ENCODE measurements at regions not wholly inside any gene's neighbourhood (a gene's known extent, or its start where the extent isn't known, plus 50 kb on each side); places are given as distances from the start of the nearest gene placed in this dataset.

DNA sequence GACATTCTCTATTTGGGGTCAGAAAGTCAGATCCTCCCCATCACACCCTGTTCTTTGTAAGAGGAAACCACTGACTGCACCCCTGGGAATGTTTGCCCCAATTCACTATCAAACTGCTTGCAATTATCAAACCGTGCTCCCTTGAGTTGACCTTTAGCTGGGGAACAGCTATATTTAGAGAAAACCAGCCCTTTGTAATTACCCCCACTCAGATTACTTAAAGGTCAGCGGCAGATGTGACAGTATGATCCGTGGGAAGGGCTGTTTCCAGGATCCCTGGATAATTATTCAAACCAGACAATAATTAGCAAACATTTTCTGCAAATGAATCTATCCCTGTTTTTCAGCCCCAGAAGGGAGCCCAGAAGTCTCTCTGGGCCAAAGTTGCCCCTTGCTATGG lies 242.7 kb downstream of the RRAGC start:
- TF ChIP-seq CTCF (IDR thresholded peaks at IDR 0.05) = no peak
- no peak for TF ChIP-seq POLR2A (IDR thresholded peaks at IDR 0.05)

Data from adrenal gland (tissue), 5 donors.